Epithelial cell of proximal tubule (primary cell): ENCODE measurements at regions not wholly inside any gene's neighbourhood (a gene's known extent, or its start where the extent isn't known, plus 50 kb on each side); places are given as distances from the start of the nearest gene placed in this dataset.

Experiments
- DNase-seq: peaks from one replicate; pipeline ENCODE4 v3.0.0-alpha.2; 2011; ENCODE audit warnings: low read depth
- H3K4me3 ChIP-seq: 2 replicates; pipeline ENCODE4 v1.5.1; 2011; ENCODE audit warnings: low read depth, mild to moderate bottlenecking, low read length
- TF ChIP-seq, protein P1 (sequence below): conservative IDR thresholded peaks from 2 replicates; pipeline ENCODE4 v1.5.1; 2012; ENCODE audit warnings: low read depth, mild to moderate bottlenecking, low read length

DNA sequence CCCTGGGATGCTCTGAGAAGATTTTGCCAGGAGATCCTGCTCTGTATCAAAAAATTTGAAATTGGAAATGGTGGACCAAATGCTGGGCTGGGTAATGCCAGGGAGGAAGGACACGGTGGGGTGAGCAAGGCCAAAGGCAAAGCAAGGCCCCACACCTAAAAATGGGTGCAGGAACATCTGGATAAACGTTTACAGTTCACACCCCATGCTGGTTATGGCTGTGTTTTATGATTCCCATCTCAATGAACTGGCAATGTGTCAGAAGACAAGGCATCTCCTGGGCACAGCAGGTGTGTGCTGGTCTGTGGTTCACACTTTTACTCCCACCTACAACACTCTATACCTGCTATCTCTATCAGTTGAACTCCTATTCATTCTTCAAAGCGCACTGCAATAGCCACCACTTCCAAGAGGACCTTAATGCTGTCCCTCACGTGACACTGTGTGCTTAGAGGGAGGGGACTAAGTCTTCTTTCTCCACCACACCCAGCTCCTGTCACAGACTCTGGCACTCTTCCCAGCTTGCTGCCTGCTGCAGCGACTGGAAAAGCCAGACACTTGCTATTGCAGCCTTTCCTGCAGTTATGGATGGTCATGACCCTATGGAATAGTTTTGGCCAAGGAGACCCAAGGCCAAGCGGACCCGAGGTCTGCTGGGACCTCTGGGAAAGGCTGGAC, 277.5 kb downstream of the CTTN start:
- no peak for DNase-seq
- no peak overlapping the region for H3K4me3 ChIP-seq
- TF ChIP-seq, protein P1, sequence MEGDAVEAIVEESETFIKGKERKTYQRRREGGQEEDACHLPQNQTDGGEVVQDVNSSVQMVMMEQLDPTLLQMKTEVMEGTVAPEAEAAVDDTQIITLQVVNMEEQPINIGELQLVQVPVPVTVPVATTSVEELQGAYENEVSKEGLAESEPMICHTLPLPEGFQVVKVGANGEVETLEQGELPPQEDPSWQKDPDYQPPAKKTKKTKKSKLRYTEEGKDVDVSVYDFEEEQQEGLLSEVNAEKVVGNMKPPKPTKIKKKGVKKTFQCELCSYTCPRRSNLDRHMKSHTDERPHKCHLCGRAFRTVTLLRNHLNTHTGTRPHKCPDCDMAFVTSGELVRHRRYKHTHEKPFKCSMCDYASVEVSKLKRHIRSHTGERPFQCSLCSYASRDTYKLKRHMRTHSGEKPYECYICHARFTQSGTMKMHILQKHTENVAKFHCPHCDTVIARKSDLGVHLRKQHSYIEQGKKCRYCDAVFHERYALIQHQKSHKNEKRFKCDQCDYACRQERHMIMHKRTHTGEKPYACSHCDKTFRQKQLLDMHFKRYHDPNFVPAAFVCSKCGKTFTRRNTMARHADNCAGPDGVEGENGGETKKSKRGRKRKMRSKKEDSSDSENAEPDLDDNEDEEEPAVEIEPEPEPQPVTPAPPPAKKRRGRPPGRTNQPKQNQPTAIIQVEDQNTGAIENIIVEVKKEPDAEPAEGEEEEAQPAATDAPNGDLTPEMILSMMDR: no peak

DNA sequence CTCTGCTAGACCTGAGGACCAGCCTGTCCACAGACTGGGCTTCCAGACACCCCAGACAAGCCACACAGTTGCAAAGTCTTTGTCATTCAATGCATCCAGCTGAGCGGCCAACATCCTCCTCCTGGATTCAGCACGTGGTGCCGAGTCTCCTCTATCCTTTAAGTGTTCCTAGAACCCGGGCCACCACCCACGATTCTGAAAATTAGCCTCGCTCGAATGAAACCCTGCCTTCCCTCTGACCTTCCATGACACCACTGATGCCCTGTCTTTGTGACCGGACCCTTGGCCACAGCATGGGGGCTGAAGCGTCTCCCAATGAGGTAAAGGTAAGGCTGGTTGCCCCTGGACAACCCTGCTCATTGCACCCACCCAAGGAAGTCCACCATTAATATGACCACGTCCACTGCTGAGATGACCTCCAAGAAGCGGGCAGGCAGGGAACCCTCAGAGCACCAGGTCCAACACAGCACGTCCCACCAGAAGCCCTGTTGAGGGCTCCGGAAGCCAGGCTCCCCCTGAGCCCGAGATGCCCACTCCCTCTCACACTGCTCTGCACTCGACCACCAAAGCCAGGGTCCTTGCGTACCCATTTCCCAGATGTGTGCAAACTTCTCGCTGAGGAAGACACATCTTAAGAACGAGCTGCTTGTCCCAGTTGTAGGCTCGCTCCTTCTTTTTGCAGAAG, 279.0 kb downstream of the CTTN start:
- TF ChIP-seq, protein P1: no peak
- no peak for DNase-seq
- H3K4me3 ChIP-seq: no peak overlapping the region

DNA sequence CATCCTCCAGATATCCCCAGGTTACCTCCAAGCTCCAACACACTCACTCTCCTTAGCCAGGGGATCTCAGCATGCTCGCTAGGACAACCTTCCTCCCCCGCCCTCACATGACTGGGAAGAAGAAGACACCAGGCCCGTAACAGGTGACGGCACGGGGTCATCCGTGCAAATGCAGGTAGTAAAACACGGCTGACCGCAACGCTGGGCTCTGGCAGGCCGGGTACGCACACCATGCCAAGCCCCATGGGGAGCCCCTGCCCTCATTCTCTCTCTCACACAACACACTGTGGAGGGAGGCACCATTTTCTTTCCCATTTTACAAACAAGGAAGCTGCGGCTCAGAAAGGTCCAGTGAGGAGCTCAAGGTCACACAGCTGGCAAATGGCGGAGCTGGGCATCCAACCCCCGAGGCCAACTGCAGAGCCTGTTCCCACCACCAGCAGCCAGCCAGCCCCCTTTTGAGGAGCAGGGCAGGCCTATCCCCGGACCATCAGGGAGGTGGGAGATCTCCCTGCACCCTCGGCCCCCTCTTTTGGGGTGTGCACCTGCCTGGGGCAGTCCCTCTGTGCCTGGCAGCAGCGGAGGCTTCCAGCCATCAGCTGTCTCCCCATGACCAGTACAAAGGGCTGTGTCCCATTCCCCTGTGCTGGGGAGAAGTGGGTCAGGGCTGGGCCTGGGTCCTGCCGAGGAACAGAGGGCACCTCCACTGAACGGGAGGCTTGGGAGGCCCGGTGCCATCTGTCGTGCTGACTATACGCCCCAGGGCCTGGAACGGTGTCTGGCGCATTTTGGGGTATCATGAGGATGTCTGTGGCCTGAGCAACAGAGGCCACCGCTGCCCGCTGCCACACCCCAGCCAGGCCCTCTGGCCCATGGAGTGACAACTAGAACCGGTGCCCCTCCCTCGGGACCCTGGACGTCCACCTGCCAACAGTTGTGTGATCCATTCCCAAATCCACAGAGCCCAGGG, 280.9 kb downstream of the CTTN start:
- no peak for DNase-seq
- TF ChIP-seq, protein P1: no peak

DNA sequence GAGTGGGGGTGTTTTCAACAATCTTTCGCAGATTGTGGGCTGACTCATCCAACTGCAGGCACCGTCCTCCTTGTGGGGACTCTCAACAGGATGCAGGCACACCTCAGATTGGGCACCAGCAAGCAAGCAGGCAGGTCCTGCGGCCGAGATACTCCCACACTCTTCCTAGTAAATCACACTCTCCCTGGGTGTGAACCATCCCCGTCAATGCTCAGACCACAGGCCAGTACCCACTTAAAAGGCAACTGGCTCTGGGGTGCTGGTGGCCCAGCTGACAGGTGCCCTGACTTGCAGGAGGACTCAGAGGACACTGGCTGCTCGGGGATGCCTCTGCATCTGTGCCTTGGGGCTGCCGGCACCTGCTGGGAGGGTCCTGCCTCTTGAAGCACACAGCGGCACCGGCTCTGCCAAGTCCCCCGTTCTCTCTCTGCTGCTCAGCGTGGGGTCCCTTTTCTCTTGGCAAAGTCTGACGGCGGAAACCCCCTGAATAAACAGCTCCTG, 282.5 kb downstream of the CTTN start:
- TF ChIP-seq, protein P1: no peak
- no peak for DNase-seq
- no peak overlapping the region for H3K4me3 ChIP-seq

More for the DNA sequence above, 280.9 kb downstream of the CTTN start:
- H3K4me3 ChIP-seq: no peak overlapping the region

DNA sequence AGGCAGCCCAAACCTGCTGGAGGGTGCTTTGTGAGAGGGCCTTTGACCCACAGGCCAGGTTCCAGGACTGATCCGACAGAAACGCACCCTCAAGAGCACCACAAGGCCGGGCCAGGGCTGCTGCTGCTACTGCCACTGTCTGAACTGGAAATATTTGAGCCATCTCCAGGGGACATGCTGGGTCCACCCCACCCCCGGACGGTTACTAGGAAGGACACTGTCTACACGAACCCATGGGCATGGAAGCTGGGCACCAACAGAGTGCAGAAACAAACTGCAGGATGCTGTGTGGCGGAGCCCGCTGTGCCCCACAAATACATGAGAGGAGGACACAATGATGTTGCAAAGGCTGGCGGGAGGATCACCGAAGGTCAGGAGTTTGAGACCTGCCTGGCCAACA, 283.7 kb downstream of the CTTN start:
- DNase-seq: no peak
- TF ChIP-seq, protein P1: no peak
- H3K4me3 ChIP-seq: no peak overlapping the region

DNA sequence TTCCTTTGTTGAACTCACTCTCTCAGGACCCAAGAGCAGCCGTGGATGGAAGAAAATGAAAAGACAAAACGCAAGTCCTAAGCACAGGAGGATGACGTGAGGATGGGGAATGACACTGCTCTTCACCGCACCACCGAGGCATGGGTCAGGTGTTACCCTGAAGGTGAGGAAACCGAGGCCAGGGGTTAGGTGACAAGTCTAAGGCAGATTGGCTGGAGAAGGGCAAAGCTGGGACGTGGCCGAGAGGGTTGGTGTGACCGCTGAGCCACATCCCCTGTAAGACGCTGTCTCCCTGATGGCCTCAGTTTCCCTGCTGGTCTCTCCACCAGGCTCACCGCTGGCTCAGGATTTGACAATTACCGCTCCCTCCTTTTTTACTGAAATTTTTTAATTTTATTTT, 284.4 kb downstream of the CTTN start:
- no peak for DNase-seq
- no peak overlapping the region for H3K4me3 ChIP-seq
- TF ChIP-seq, protein P1: no peak
